Suppressor macrophage treated with lipopolysaccharide for 1 hour (primary cell): ENCODE measurements at regions not wholly inside any gene's neighbourhood (a gene's known extent, or its start where the extent isn't known, plus 50 kb on each side); places are given as distances from the start of the nearest gene placed in this dataset.
A peak's percentile ranks its signal among the peaks of the same experiment; 100 is the strongest.
"Not testable (repeated sequence)": the region's sequence is repeated elsewhere in the genome, so short reads cannot be mapped to it uniquely, and the experiment has no call there.

Source experiments
- DNase-seq, 3 donors: peaks; one replicate each; pipeline ENCODE4 v3.0.0-alpha.2; 2020 to 2022

DNA sequence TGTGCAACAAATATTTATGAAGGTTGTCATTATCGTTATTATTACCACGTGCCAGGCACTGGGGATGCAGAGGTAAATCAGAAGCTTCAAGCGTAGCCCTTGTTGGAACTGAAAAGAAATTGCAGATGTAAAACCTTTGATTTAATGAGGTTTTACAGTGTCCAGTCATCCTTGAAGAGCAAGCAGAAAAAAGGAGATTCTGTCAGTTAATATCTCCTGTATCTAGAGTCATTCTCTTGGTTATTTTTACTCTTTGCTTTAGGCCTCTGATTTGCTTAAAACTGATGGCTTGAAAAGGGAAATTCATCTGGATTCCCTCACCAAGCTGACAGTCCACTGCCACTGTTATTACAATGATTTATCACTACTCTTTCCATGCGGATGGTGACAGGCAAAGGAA lies 179.3 kb downstream of the GALC start:
- DNase-seq, result no peak

DNA sequence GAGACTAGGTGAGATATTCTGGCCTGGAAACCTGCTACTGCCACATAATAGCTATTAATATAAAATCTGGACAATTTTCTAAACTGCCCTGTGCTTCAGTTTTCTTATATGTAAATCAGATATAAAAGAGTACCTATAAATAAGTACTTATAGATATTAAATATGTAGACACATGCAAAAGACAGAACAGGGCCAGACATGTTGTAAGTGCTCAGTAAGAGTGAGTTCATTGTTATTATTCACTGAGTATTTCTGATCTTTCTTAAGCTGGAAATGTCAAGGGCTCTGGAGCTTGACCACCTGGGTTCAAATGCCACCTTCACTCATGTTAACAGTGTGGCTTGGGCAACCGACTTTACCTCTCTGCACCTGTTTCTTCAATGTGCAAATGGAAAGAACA lies 179.8 kb downstream of the GALC start:
- DNase-seq, result no peak

DNA sequence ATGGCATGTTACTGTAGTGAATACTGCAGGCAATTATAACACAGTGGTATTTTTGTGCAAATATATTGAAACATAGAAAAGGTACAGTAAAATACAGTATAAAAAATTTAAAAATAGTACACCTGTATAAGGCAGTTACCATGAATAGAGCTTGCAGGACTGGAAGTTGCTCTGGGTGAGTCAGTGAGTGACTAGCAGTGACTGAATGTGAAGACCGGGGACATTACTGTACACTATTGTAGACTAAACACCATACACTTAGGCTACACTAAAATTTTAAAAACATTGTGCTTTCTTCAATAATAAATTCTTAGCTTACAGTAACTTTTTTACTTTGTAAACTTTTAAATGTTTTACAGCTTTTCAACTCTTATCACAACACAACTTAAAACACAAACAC lies 181.7 kb downstream of the GALC start:
- DNase-seq, result no peak

DNA sequence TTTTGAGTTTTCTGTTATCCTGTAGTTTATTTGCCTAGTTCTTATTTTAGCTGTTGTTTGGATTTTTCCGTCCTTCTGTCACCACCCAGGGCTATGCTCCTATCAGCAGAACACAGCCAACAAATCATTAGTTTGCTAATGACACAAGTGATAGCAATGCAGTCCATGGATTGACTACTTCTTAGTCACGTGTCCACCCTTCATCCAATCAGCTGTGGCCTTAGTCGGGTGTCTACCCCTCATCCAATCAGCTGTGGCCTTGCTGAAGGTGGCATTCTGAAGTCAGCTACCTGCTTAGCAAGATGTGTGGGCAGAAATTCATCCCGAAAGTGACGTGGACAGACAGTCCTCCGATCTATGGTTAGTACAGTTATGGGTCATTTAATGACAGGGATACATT lies 182.3 kb downstream of the GALC start:
- no peak for DNase-seq

DNA sequence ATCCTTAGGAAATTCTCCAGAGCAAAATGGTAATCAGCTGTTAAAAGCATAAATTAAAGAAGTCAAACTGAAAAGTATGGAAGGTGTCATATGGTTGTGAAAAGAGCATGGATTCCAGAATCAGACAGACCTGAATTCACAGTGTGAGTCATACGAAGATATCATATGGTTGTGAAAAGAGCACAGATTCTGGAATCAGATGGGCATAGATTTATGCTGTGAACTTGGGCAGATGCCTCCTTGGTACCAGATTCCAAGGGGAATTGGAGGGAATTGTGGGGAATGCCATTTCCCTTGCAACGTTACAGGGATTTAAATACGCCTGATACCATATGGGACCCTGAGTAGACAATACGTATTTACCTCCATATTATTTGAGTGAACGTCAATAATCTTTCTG lies 183.7 kb downstream of the GALC start:
- no peak for DNase-seq

DNA sequence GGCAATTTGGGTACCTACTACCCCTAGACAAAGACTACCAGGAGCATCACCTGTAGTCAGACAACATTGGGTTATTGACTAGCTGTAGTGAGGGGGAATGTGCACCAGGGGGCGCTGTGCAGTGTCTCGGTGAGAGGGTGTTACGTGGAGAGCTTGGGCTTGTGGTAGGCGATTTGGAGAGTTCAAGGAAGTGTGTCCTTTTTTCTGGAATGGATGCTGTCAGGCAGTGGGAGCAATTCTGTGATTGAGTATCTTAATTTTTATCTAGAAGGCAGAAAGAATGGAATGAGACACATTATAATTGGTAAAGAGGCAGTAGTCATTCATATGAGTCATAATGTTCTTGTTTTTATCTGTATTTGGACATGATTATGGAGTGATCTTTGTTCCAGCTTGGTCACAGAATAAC lies 187.7 kb downstream of the GALC start:
- peak; percentile 20 to 46 (median 26) for DNase-seq

DNA sequence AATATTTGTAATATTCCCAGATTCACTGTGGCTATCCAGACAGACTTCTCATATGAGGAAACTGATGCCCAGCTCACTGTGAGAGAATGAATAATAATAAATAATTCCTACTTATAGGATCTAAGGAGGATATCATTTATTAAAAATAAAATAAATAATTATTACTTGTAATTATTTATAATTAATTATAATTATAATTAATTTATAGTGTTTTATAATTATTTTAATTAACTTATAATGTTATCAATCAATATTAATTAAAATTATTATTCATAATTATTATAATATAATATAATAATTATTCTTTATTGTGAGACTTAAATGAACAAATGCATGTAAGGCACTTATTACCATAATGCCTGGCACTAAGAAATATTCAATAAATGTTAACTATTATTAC lies 192.8 kb downstream of the GALC start:
- no peak for DNase-seq

DNA sequence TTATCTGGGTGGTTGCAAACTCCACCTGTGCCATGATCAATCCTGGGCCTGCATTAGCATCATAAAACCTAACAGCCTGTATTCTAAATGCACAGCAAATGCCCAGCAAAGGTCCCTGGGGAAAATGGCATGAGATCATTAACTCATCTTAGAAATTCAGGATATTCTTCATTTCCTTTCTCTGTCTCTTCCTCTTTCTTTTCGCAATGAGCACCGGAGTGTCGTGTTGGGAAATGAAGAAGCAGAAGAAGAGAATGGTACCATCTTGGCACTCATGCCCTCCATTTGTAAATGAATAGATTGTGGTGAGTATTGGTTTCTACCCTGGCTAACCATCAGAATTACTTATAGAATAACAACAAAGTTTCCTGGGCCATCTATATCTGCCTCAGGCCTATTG lies 193.6 kb downstream of the GALC start:
- DNase-seq, result peak in 2 of 3 donors; percentile 1 to 15

DNA sequence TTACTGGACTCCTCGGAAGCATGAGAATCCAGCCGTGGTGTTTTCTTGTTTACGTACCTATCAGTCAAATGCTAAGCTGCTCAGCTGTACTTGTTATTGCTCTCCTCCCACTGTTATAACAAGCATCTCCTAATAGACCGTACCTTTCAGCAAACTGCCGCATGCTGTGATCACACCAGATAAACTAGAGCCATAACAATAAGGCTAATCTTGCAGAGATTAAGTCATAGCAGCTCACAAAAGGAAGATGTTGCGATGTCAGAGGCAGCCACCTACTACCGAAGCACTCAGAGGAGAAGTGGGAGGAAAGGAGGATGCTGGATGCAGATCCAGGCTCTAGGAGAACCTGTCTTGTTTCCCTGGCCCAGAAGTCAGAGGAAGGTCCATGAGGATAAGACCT lies 196.0 kb downstream of the GALC start:
- DNase-seq, result no peak

DNA sequence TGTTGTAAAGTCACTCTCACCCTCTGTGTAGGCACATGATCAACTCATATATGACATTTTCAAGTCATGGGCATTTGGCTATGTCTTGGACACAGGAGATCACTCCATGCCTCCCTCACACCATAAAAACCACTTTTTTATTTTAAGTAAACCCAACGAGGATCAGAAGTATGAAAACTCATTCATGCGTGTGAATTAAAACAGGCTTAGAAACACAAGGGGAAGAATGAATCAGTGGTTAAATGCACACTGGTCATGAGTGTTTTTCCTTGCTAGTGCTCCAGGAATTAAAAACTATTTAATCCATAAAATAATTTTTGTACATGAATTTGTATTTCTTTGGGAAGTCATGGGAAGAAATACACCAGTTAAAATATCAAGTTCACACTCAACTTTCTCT lies 198.4 kb downstream of the GALC start:
- no peak for DNase-seq

DNA sequence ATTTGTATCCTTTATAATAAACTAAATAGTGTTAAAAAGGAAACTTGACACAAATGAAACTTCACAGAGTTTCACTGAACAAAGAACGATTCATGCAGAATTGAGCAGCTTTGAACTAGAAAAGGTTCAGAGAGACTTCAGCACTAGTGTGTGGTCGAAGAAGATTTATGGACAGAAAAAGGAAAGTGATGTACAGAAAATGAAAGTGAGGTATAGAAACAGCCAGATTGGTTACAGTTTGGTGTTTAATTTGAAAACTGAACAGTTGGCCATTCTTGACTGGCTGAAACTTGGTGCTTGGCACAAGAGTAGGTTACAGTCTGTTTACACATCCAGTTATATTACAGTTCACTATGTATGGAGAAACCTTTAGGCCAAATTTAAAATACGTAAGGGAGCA lies 207.1 kb downstream of the GALC start:
- DNase-seq, result no peak

DNA sequence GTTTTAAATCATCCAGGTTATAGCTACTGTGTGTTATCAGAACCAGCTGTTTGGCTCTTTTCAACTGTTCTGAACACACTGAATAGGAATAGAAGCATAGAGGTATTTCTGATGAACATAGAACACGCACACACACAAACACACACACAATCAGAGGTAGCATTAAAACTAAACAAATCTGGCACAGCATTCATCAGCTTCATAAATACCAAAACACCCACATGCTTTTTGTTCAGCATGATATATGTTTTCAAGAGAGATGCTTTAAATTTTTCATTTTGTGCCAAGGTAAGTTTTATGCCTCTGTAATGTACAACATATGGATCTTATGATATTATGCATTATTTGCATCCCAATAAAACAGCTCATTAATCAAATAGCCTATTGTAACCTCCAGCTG lies 208.6 kb downstream of the GALC start:
- no peak for DNase-seq

DNA sequence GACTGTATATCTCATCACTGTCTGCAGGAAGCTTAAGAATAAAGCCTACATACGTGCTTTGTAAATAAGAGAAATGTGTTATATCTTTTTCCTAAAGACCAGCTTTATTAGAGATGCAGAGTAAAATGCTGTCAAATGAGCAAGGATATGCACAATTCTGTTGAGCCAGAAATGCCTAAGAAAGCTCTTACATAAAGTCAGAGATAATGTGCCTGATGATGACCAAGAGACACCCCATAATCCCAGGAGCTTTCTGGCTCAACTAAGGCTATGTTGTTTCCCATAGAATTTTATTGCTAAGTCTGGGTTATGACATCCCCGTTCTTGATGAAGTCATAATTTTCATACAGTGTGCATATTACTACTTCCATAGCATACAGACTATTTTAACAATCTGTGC lies 209.9 kb downstream of the GALC start:
- DNase-seq, result no peak

DNA sequence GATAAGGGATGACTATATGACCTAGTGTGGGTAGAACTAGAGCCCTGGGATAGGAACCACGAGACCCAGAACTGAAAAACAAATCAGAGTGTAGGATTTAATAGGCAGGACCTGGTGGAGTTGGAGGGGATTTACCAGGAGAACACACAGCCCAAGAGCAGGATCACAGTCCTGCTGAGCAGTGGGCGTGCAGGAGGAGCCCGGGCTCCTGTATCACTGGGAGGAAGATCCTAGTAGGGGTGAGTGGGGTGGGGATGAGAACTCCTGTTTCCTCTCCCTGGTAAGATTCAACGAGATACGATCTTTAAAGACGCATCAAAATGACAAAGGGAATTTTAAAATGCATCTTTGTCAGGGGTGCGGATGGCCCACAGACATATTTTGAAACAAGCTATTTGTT lies 220.1 kb downstream of the GALC start:
- no peak for DNase-seq

DNA sequence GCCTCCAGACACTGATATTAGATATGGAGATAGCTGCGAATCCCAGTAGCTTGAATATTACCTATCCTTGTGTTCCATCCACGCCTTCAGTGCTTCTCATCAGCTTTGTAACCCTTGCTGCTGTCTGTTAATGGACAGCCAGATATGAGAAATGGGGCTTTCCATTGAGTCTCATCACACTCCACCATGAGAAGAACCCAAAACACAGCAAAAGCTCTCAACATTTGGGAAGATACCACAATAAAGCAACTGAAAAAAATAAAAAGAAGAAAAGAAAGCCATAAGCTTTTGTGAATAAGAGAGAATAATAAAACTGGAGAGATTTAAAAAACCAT lies 225.4 kb downstream of the GALC start:
- no peak for DNase-seq

DNA sequence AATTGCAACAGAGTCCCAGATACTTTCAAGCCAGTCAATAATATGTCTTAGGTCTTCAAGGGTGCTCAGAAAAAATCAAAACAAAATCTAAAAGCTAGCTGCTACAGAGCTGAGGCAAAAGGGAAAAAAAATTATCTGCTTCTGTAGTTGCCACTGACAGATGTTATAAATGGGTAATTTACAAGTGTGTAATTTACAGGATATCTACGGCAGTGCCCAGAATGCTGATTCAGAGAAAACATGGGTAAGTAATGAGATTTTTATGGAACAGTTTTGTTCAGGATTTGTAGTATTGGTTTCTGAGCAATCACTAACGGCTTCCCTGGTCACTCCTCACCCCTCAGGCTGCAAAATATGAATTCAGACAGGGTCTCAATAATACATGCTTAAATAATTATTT lies 234.1 kb downstream of the GALC start:
- peak in 1 of 3 donors; percentile 7 for DNase-seq

DNA sequence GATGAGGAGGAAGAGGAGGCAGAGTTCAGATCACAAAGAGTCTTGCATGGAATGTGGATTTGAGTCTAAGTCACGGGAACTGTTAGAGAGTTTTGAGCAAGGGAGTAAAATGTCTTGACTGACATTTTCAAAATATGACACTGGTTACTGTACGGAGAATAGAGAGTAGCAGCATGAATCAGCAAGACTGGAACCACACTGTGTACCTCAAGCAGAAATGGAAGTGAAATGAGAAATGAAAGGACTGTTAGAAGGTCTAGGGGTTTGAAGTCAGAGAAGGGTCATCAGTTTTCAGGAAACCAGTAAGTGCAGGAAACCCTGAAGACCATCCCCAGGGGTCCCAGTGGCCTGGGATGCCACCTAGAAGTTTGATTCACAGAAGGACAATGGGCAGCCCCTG lies 236.3 kb downstream of the GALC start:
- no peak for DNase-seq

DNA sequence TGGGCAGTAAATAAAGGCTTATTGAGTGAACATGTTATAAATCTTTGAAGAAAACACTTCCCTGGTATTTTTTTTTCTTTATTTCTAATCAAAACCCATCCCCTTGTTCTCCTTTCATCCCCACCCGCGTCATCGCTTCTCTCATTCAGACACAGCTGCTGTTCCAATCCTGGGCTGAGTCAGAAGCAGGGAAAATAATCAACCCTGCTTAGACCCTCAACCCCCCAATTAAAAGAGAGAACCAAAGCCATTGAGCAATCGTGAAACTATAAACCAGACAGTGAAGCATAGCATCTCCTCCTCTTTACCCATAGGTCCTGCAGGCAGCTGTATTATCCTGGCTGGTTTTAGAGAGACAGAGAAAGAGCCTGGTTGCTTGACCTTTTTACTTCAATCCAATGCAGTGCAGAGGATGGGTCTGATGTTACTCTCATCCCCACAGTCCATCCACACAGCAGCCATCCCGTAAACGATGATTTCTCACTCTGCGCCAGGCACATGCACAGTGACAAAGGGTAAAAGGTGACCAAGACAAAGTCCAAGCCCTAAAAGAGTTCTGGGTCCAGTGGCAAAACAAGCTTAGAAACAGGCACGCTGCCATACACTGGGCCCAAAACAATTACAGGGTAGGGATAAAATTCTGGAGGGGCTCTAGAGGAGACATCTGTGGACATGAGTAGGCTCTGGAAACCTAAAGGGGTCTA lies 238.3 kb downstream of the GALC start:
- DNase-seq, result peak; percentile 25 to 31 (median 27)

DNA sequence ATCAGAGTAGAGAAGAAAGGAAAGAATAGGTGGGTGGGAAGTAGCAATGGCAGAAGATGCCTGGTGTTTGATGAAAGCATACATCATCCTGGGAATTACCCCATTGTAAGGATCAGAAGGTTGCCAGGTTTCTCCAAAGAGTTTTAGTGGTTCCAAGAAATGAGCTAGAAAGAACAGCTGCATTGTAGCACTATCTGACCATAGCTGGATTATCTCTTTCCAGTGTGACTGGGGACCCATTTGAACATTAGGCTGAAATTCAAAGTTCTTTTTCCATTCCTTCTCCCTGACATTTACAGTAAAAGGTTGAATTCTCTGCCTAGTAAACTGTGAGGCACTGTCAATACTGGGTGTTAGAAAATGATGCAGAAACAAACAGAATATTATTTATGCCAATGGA lies 244.4 kb downstream of the GALC start:
- no peak for DNase-seq

DNA sequence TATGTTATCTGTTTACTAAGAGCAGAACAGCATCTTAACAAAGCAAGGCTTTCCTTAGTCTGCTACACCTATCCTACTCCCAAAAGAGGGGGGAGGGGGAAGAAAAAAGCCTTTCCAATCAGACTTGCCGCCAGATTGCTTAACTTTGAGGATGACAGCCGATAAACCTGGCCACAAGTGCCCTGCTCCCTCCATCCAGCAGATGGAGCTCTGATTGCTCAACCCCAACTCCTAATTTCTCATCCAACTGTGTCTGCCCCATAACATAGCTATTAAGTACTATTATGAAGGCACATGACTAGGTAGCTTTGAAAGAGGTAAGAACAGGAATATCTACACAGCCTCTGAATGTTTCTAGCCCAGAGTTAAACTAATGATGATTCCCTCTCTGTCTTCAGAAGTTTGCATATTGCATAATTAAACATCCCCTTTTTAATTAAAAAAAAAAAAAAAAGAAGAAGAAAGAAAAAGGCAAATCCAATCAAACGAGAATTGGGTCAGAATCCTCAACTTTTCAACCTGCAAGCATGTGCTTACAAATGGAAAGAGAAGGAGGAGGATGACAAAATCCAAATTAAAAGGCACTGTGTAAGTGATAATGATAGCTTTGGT lies 247.4 kb downstream of the GALC start:
- DNase-seq, result peak; percentile 43 to 60 (median 48)

DNA sequence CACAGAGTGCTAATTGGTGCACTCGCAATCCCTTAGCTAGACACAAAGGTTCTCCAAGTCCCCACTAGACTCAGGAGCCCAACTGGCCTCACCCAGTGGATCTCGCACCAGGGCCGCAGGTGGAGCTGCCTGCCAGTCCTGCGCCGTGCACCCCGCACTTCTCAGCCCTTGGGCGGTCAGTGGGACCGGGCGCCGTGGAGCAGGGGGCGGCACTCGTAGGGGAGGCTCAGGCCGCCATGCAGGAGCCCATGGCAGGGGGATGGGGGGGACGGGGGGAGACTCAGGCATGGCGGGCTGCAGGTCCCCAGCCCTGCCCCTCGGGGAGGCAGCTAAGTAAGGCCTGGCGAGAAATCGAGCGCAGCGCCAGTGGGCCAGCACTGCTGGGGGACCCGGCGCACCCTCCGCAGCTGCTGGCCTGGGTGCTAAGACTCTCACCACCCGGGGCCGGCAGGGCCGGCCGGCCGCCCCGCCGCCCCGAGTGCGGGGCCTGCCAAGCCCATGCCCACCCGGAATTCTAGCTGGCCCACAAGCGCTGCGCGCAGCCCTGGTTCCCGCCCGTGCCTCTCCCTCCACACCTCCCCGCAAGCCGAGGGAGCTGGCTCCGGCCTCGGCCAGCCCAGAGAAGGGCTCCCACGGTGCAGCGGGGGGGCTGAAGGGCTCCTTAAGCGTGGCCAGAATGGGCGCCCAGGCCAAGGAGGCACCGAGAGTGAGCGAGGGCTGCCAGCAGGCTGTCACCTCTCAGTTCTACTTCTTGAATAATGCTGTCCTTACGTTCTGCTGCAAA lies 258.2 kb downstream of the GALC start:
- not testable (repeated sequence) for DNase-seq

DNA sequence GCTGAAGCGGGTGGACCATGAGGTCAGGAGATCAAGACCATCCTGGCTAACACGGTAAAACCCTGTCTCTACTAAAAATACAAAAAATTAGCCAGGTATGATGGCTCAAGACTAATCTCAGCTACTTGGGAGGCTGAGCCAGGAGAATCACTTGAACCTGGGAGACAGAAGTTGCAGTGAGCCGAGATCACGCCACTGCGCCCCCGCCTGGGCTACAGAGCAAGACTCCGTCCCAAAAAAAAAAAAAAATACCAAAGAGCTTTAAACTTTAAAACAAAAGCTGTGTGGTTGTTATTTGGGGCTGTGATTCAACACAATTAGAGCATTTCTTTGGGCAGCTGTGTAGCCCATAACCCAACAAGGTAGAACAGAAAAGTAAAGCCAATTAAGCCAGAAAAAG lies 259.9 kb downstream of the GALC start:
- DNase-seq, result not testable (repeated sequence)

DNA sequence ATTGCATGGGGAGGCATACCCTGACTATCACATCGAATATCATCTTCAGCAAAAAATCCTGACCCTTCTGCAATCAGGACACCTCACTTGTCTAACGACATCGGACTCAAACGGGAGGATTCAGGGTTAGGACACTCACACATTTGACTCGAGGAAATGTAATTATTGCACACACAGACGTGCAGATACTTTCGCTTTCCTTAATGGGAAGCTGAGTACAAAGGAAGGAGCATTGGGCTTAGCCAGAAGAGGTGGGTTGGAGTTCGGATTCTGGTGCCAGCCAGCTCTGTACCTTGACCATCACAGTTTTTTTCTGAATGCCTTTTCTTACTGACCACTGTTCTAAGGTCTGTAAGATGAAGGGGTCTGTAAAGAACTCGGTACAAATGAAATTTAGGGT lies 260.4 kb downstream of the GALC start:
- no peak for DNase-seq

DNA sequence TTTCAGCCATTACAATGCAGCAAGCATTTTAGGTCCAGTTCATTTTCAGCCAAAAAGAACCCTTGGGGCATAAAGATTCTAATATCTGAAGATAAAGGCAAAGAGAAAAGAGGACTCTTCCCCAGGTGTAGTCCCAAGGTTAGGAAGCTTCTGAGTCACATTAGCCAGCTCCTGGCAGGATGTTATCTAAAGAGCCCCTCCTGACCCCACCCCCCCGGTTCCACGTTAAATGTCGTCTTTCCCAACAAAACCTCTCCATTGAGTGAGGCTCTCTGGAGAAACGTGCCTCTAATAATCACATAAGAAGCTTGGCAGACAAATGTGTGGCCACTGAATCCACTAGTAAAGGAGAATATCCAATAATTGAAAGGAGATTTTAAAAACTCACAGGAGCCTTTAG lies 267.7 kb downstream of the GALC start:
- no peak for DNase-seq
